ENCODE measurements at regions not wholly inside any gene's neighbourhood (a gene's known extent, or its start where the extent isn't known, plus 50 kb on each side); places are given as distances from the start of the nearest gene placed in this dataset.

DNA sequence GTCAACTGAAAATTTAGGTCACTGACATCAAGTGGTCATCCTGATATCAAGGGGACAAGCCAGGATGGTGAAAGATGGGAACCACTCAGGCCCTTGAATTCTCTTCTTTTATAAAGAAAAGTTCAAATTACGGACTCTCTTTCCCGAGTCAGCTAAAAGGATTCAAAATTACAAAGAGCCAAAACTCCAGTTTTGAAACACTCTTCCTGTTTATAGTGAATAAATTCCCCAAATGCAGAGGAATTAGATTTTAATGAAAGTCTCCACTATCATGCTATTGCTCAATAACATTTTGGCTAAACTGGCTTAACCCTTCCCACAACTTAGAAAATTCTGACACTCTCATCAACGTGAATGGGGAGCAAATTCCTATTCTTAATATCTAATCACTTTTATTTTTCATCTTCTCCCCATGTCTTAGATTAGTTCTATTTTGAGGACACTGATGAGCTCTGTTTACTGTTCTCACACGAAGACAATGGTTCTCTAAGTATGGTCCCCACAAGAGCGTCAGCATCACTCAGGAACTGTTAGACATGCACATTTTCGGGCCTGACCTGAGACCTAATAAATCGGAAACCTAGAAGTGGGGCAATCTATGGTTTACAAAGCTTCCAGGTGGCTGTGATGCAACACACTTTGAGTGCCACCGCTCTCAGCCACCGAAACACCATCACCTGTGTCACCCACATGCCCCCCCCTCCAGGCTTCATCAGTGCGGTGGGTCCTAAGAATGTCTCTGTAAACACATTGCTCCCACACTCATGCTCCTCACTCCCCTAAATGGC lies 64.4 kb upstream of the TIAM1 start:
- no peak for DNase-seq

- no peak for DNase-seq
Observed at GRCh38 chr21:31406510-31406909, 62.4 kb upstream of the TIAM1 start.

- no peak for DNase-seq
Observed at GRCh38 chr21:31405604-31406003, 61.5 kb upstream of the TIAM1 start.

- no peak for DNase-seq
Observed at GRCh38 chr21:31403596-31404333, 59.7 kb upstream of the TIAM1 start.

- no peak for DNase-seq
Observed at GRCh38 chr21:31399591-31399990, 55.5 kb upstream of the TIAM1 start.

GRCh38 chr21:31398574-31398973 lies 54.5 kb upstream of the TIAM1 start:
- no peak for DNase-seq

DNA sequence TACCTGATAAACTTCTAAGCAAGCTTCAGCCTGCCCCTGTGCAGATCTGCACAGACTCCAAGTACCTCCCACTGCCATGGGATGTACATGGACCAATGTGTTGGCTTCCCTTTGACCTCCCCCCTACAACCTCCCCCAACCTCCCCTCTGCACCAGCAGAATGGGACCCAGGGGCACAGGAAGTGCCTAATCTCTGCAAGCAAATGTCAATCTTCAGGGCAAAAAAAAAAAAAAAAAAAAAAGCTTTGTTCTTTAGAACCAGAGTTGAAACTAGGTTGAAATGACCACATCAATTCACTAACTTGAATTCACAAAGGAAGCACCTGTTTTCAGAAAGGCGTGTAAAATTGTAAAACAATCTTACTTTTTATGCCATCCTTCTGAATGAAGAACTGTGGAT lies 53.9 kb upstream of the TIAM1 start:
- no peak for DNase-seq

GRCh38 chr21:31397515-31397926 lies 53.5 kb upstream of the TIAM1 start:
- no peak for DNase-seq

DNA sequence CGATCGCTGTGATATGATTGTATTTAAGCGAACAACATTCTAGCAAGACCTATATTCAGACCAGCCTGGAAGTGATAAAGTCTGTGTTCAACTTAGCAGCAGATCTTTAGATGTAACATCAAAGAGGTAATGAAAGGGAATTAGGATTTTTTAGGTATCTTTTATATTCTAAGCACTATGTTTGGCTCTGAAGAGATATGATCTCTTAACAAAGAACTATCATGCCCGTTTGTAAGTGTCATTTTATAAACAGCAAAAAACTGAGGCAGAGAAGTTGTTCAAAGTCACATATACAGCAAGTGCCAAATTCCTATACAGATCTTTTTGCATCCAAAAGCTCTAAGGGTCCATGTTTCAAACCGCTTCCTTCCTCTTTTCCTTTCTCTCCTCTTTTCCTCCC lies 53.0 kb upstream of the TIAM1 start:
- no peak for DNase-seq

DNA sequence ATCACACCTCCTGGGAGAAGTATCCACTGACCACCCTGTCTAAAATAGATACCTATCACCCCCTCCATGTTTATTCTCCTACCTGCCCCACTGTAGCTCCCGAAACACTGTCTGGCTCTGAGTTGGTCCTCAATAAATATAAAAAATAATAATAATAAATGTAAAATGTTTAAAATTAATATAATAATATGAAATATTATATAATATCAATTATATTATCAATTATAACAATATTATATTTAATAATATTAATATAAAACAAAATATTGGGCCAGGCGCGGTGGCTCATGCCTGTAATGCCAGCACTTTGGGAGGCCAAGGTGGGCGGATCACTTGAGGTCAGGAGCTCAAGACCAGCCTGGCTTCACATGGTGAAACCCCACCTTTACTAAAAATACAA lies 52.3 kb upstream of the TIAM1 start:
- DNase-seq, result no peak

- no peak for DNase-seq
Observed at GRCh38 chr21:31395791-31396190, 51.7 kb upstream of the TIAM1 start.

DNA sequence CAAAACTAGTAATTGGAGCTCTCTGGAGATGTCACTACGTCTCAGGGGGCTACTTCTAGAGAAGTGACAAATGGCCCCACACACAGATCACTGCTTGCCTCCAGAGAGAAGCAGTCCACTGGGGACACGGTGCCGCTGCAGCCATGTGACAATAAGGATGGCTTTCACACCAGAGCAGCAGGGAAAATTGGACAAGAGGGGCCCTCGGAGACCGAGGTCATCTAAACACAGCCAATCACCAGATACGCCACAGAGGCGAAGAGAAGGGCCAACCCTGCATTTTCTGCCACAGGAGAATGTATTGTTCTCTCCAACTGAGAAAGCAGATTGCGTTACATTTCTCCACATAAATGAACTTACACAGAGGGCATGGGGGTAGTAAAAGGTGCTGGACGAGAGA lies 51.2 kb upstream of the TIAM1 start:
- DNase-seq, result no peak

DNA sequence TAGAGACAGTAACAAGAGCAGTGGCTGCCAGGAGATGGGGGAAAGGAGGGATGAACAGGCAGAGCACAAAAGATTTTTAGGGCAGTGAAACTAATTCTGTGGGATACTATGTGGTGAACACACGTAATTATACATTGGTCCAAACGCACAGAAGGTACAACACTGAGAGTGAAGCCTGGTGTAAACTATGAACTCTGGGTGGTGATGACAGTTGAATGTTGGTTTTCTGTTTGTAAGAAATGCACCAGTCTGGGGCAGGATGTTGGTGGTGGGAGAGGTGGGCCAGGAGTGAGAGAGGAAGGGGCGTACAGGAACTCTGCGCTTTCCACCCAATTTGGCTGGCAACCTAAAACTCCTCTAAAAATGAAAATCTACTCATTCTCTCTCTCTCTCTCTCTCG lies 50.2 kb upstream of the TIAM1 start:
- no peak for DNase-seq
